ENCODE measurements at regions not wholly inside any gene's neighbourhood (a gene's known extent, or its start where the extent isn't known, plus 50 kb on each side); places are given as distances from the start of the nearest gene placed in this dataset.

- Histone ChIP-seq H3K36me3 (ENCODE audit: control insufficient read depth, insufficient read depth, low read length) (no peaks in the 10 kb centered on the region), H3K9me3 (ENCODE audit: control insufficient read depth, insufficient read depth, low read depth, low read length) (no peaks in the 10 kb centered on the region; the same call in 1 of the 2 replicates), H3K27me3 (ENCODE audit: control insufficient read depth, insufficient read depth, low read length) (no peaks in the 10 kb centered on the region), H3K4me1 (ENCODE audit: control insufficient read depth, insufficient read depth, low read length) (no peaks in the 10 kb centered on the region), H3K27ac (ENCODE audit: low read depth, low read length) (no peak overlapping the region), H3K4me3 (ENCODE audit: low read depth, low read length) (no peak overlapping the region), H3K9ac (ENCODE audit: low read length) (no peak overlapping the region)
These were observed 107.5 kb downstream of the GADD45G start for GRCh38 chr9:89712283-89712682.

DNA sequence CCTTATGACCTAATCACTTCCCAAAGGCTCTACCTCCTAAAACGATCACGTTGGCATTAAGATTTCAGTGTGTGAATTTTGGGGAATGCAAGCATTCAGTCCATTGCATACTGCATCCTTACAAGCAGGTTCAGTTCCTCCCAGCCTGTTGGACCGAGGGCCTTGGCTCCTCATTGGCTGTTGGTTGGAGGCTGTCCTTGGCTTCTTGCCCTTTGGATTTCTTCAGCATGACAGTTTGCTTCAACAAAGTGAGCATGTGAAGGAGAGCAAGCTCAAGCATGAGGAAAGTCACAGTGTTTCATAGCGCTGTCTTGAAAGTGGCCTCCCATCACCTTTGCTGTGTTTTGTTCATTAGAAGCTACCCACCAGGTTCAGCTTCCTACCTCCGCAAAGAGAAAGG, 109.5 kb downstream of the GADD45G start:
- Histone ChIP-seq H3K27ac (ENCODE audit: low read depth, low read length) (no peak overlapping the region), H3K4me3 (ENCODE audit: low read depth, low read length) (no peak overlapping the region), H3K36me3 (ENCODE audit: control insufficient read depth, insufficient read depth, low read length) (no peaks in the 10 kb centered on the region), H3K9me3 (ENCODE audit: control insufficient read depth, insufficient read depth, low read depth, low read length) (no peaks in the 10 kb centered on the region; the same call in 1 of the 2 replicates), H3K4me1 (ENCODE audit: control insufficient read depth, insufficient read depth, low read length) (no peaks in the 10 kb centered on the region), H3K9ac (ENCODE audit: low read length) (no peak overlapping the region), H3K27me3 (ENCODE audit: control insufficient read depth, insufficient read depth, low read length) (no peaks in the 10 kb centered on the region)

- H3K27ac ChIP-seq (ENCODE audit: low read depth, low read length): no peak overlapping the region
- no peaks in the 10 kb centered on the region for H3K36me3 ChIP-seq (ENCODE audit: control insufficient read depth, insufficient read depth, low read length)
- no peak overlapping the region for H3K9ac ChIP-seq (ENCODE audit: low read length)
- no peak overlapping the region for H3K4me3 ChIP-seq (ENCODE audit: low read depth, low read length)
- no peaks in the 10 kb centered on the region for H3K27me3 ChIP-seq (ENCODE audit: control insufficient read depth, insufficient read depth, low read length)
- H3K9me3 ChIP-seq (ENCODE audit: control insufficient read depth, insufficient read depth, low read depth, low read length): no peaks in the 10 kb centered on the region; the same call in 1 of the 2 replicates
- H3K4me1 ChIP-seq (ENCODE audit: control insufficient read depth, insufficient read depth, low read length): no peaks in the 10 kb centered on the region
These were observed 110.6 kb downstream of the GADD45G start for GRCh38 chr9:89715318-89715858.

DNA sequence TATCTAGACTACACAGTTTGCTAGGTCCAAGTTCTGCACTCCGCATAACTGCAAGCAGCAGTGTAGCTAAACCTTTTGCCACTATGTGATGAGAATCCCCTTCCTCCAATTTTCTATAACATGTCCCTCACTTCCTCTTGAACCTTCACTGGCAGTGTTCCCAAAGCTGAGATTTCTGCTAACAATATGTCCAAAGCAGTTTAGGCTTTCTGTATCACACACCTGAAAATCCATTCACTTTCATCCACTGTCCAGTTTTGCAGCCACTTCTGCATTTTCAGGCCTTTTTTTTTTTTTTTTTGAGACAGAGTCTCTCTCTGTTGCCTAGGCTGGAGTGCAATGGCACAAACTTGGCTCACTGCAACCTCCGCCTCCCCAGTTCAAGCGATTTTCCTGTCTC, 111.1 kb downstream of the GADD45G start:
- Histone ChIP-seq H3K4me3 (ENCODE audit: low read depth, low read length) (no peak overlapping the region), H3K9me3 (ENCODE audit: control insufficient read depth, insufficient read depth, low read depth, low read length) (no peaks in the 10 kb centered on the region; the same call in 1 of the 2 replicates), H3K4me1 (ENCODE audit: control insufficient read depth, insufficient read depth, low read length) (no peaks in the 10 kb centered on the region), H3K36me3 (ENCODE audit: control insufficient read depth, insufficient read depth, low read length) (no peaks in the 10 kb centered on the region), H3K27ac (ENCODE audit: low read depth, low read length) (no peak overlapping the region), H3K27me3 (ENCODE audit: control insufficient read depth, insufficient read depth, low read length) (no peaks in the 10 kb centered on the region), H3K9ac (ENCODE audit: low read length) (no peak overlapping the region)

DNA sequence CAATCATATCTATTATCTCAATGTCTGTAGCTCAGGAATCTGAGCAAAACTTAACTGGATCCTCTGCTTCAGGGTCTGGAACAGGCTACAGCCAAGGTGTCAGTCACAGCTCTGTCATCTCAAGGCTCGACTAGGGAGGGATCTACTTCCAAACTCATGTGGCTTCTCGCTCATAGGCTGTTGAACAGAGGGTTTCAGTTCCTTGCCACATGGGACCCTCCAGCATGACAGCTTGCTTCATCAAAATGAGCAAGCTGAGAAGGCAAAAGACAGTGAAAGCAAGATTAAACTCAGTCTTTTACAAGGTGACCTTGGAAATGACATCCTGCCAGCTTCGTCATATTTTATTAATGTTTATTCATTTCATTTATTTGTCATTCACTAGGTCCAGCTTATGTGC, 111.7 kb downstream of the GADD45G start:
- Histone ChIP-seq H3K4me3 (ENCODE audit: low read depth, low read length) (no peak overlapping the region), H3K9me3 (ENCODE audit: control insufficient read depth, insufficient read depth, low read depth, low read length) (no peaks in the 10 kb centered on the region; the same call in 1 of the 2 replicates), H3K4me1 (ENCODE audit: control insufficient read depth, insufficient read depth, low read length) (no peaks in the 10 kb centered on the region), H3K27me3 (ENCODE audit: control insufficient read depth, insufficient read depth, low read length) (no peaks in the 10 kb centered on the region), H3K9ac (ENCODE audit: low read length) (no peak overlapping the region), H3K27ac (ENCODE audit: low read depth, low read length) (no peak overlapping the region), H3K36me3 (ENCODE audit: control insufficient read depth, insufficient read depth, low read length) (no peaks in the 10 kb centered on the region)

DNA sequence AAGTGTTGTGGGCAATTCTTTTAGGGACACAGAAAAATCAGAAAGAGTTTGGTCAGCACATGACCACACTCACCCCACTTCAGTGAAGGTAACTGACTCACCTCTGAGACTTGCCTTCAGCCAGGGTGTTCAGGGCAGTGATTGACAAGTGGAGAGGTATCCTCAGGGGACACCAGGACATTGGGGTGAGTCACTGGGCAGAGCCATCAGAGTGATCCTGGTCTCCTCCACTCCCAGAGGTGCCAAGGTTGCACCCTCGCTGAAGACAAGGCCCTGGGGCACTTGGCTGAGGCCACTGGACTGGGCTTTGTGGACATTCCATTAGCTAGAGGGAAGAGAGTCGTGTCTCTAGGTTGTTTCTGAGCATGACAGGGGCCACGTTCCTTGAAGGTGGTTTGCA, 113.4 kb downstream of the GADD45G start:
- Histone ChIP-seq H3K9ac (ENCODE audit: low read length) (no peak overlapping the region), H3K36me3 (ENCODE audit: control insufficient read depth, insufficient read depth, low read length) (no peaks in the 10 kb centered on the region), H3K27ac (ENCODE audit: low read depth, low read length) (no peak overlapping the region), H3K4me3 (ENCODE audit: low read depth, low read length) (no peak overlapping the region), H3K4me1 (ENCODE audit: control insufficient read depth, insufficient read depth, low read length) (no peaks in the 10 kb centered on the region), H3K27me3 (ENCODE audit: control insufficient read depth, insufficient read depth, low read length) (no peaks in the 10 kb centered on the region), H3K9me3 (ENCODE audit: control insufficient read depth, insufficient read depth, low read depth, low read length) (no peaks in the 10 kb centered on the region; the same call in 1 of the 2 replicates)

- no peaks in the 10 kb centered on the region for H3K27me3 ChIP-seq (ENCODE audit: control insufficient read depth, insufficient read depth, low read length)
- no peak overlapping the region for H3K27ac ChIP-seq (ENCODE audit: low read depth, low read length)
- no peak overlapping the region for H3K4me3 ChIP-seq (ENCODE audit: low read depth, low read length)
- H3K36me3 ChIP-seq (ENCODE audit: control insufficient read depth, insufficient read depth, low read length): no peaks in the 10 kb centered on the region
- no peaks in the 10 kb centered on the region for H3K4me1 ChIP-seq (ENCODE audit: control insufficient read depth, insufficient read depth, low read length)
- H3K9me3 ChIP-seq (ENCODE audit: control insufficient read depth, insufficient read depth, low read depth, low read length): no peaks in the 10 kb centered on the region; the same call in 1 of the 2 replicates
- H3K9ac ChIP-seq (ENCODE audit: low read length): no peak overlapping the region
These were observed 113.8 kb downstream of the GADD45G start for GRCh38 chr9:89718651-89719050.

DNA sequence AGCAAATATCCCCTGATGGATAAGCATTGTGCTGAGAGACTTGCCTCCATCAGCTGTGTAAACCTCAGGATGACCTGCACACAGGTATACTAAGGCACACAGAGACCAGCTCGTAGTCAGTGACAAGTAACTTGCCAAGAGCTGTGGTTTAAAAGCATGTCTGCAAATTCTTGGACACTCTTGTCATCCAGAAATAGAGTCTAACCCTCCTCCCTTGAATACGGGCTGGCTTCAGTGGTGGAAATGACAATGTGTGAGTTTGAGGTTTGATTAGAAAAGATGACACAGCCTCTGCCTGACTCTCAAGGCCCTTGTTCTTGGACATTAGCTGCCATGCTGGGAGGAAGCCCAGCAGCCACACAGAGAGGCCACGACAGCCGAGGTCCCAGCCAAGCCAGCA, 114.4 kb downstream of the GADD45G start:
- H3K9me3 ChIP-seq (ENCODE audit: control insufficient read depth, insufficient read depth, low read depth, low read length): no peaks in the 10 kb centered on the region; the same call in 1 of the 2 replicates
- H3K27me3 ChIP-seq (ENCODE audit: control insufficient read depth, insufficient read depth, low read length): no peaks in the 10 kb centered on the region
- no peak overlapping the region for H3K27ac ChIP-seq (ENCODE audit: low read depth, low read length)
- no peak overlapping the region for H3K4me3 ChIP-seq (ENCODE audit: low read depth, low read length)
- H3K4me1 ChIP-seq (ENCODE audit: control insufficient read depth, insufficient read depth, low read length): no peaks in the 10 kb centered on the region
- H3K9ac ChIP-seq (ENCODE audit: low read length): no peak overlapping the region
- no peaks in the 10 kb centered on the region for H3K36me3 ChIP-seq (ENCODE audit: control insufficient read depth, insufficient read depth, low read length)

DNA sequence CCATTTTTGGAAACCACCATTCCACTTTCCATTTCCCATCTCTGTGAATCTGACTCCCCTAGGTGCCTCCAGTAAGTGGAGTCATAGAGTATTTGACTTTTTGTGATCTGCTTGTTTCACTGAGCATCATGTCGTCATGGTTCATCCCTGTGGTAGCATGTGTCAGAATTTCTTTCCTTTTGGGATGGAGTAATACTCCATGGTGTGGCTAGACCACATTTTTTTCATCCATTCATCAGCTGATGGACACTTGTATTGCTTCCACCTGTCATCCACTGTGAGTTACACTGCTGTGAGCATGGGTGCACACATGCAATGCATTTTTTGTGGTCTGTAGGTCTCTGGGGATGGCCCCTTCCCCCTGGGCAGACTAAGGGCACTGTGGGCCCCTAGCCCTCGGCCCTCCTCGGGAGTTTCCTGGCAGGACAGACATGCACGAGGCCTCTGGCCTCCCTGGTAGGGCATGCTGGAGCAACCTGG, 115.9 kb downstream of the GADD45G start:
- Histone ChIP-seq H3K4me1 (ENCODE audit: control insufficient read depth, insufficient read depth, low read length) (no peaks in the 10 kb centered on the region), H3K27me3 (ENCODE audit: control insufficient read depth, insufficient read depth, low read length) (no peaks in the 10 kb centered on the region), H3K36me3 (ENCODE audit: control insufficient read depth, insufficient read depth, low read length) (no peaks in the 10 kb centered on the region), H3K4me3 (ENCODE audit: low read depth, low read length) (no peak overlapping the region), H3K9me3 (ENCODE audit: control insufficient read depth, insufficient read depth, low read depth, low read length) (no peaks in the 10 kb centered on the region; the same call in 1 of the 2 replicates), H3K9ac (ENCODE audit: low read length) (no peak overlapping the region), H3K27ac (ENCODE audit: low read depth, low read length) (no peak overlapping the region)

DNA sequence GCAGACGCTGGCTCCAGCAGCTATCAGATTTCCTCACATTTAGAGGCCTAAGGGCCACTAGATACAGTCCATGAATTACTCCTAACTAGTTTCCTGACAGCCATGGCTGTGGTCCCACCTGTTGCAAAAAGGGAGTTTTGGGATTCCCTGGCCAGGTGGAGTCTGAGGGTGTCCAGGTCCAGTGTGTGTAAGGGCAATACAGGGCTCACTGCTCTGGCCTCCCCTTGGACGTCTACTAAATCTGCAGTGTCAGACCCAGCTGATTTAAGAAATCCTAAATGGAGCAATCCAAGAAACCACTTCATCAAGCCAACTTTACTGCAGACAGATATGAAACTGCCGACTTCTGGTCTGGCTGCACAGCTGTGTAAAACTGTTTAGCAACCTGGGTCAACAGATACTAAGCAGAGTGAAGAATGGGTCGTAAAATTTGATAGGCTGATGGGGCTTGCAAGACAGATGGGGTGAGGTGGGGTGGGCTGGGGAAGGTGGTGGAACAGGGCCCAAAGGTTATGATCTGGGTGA, 116.4 kb downstream of the GADD45G start:
- H3K36me3 ChIP-seq (ENCODE audit: control insufficient read depth, insufficient read depth, low read length): no peaks in the 10 kb centered on the region
- no peaks in the 10 kb centered on the region for H3K27me3 ChIP-seq (ENCODE audit: control insufficient read depth, insufficient read depth, low read length)
- no peak overlapping the region for H3K9ac ChIP-seq (ENCODE audit: low read length)
- H3K4me3 ChIP-seq (ENCODE audit: low read depth, low read length): no peak overlapping the region
- no peaks in the 10 kb centered on the region; the same call in 1 of the 2 replicates for H3K9me3 ChIP-seq (ENCODE audit: control insufficient read depth, insufficient read depth, low read depth, low read length)
- no peaks in the 10 kb centered on the region for H3K4me1 ChIP-seq (ENCODE audit: control insufficient read depth, insufficient read depth, low read length)
- H3K27ac ChIP-seq (ENCODE audit: low read depth, low read length): no peak overlapping the region

GRCh38 chr9:89721971-89722530, 117.2 kb downstream of the GADD45G start:
- no peaks in the 10 kb centered on the region for H3K4me1 ChIP-seq (ENCODE audit: control insufficient read depth, insufficient read depth, low read length)
- H3K9me3 ChIP-seq (ENCODE audit: control insufficient read depth, insufficient read depth, low read depth, low read length): no peaks in the 10 kb centered on the region; the same call in 1 of the 2 replicates
- no peak overlapping the region for H3K4me3 ChIP-seq (ENCODE audit: low read depth, low read length)
- no peaks in the 10 kb centered on the region for H3K36me3 ChIP-seq (ENCODE audit: control insufficient read depth, insufficient read depth, low read length)
- H3K9ac ChIP-seq (ENCODE audit: low read length): no peak overlapping the region
- H3K27ac ChIP-seq (ENCODE audit: low read depth, low read length): no peak overlapping the region
- H3K27me3 ChIP-seq (ENCODE audit: control insufficient read depth, insufficient read depth, low read length): no peaks in the 10 kb centered on the region

All from HUES6 (cell line).